ENCODE measurements at regions not wholly inside any gene's neighbourhood (a gene's known extent, or its start where the extent isn't known, plus 50 kb on each side); places are given as distances from the start of the nearest gene placed in this dataset.
A peak's percentile ranks its signal among the peaks of the same experiment; 100 is the strongest.

DNA sequence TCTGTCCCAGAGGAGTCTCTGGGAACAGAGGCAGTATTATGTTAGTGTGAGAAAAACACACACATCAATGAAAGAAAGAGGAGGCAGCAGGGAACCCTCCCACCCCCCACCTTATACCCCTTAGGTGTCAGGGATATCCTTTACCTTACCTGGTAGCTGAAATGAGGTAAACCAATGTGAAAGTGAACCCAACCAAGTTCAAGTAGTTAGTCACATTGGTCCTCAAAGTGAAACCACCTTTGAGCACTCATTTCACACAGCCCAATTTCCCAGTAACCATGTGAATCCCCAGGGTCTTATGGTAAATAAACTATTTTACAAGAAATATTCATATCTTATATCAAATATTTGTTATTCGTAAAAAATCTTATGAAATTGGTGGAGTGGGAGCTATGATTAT is 377.8 kb downstream of the LRATD1 start:
- Histone ChIP-seq H3K9me3 (no peaks in the 10 kb centered on the region), H3K27ac (peak overlapping the region; percentile 47), H3K36me3 (no peaks in the 10 kb centered on the region), H3K4me1 (ENCODE audit: control insufficient read depth in 1 of 2, insufficient read depth in 1 of 2, low read depth in 1 of 2, low read length in 1 of 2) (peaks cover 12 to 15% of the 10 kb centered on the region in 2 experiments), H3K27me3 (no peaks in the 10 kb centered on the region), H3K4me3 (ENCODE audit: low read depth in 1 of 2, low read length in 1 of 2) (no peak overlapping the region)
- TF ChIP-seq, protein P1, sequence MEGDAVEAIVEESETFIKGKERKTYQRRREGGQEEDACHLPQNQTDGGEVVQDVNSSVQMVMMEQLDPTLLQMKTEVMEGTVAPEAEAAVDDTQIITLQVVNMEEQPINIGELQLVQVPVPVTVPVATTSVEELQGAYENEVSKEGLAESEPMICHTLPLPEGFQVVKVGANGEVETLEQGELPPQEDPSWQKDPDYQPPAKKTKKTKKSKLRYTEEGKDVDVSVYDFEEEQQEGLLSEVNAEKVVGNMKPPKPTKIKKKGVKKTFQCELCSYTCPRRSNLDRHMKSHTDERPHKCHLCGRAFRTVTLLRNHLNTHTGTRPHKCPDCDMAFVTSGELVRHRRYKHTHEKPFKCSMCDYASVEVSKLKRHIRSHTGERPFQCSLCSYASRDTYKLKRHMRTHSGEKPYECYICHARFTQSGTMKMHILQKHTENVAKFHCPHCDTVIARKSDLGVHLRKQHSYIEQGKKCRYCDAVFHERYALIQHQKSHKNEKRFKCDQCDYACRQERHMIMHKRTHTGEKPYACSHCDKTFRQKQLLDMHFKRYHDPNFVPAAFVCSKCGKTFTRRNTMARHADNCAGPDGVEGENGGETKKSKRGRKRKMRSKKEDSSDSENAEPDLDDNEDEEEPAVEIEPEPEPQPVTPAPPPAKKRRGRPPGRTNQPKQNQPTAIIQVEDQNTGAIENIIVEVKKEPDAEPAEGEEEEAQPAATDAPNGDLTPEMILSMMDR (IDR thresholded peaks at IDR 0.05): no peak

- H3K27me3 ChIP-seq: peaks cover 9% of the 10 kb centered on the region
- H3K9me3 ChIP-seq: no peaks in the 10 kb centered on the region
- H3K4me1 ChIP-seq (ENCODE audit: control insufficient read depth in 1 of 2, insufficient read depth in 1 of 2, low read depth in 1 of 2, low read length in 1 of 2): no peaks in the 10 kb centered on the region
- H3K4me3 ChIP-seq (ENCODE audit: low read depth in 1 of 2, low read length in 1 of 2): no peak overlapping the region
- no peaks in the 10 kb centered on the region for H3K36me3 ChIP-seq
- H3K27ac ChIP-seq: no peak overlapping the region
- TF ChIP-seq, protein P1 (IDR thresholded peaks at IDR 0.05): no peak
Observed at GRCh38 chr2:15018814-15019213, 386.3 kb downstream of the LRATD1 start.

GRCh38 chr2:15023221-15023620 is 390.7 kb downstream of the LRATD1 start:
- Histone ChIP-seq H3K9me3 (no peaks in the 10 kb centered on the region), H3K4me3 (ENCODE audit: low read depth in 1 of 2, low read length in 1 of 2) (no peak overlapping the region), H3K36me3 (no peaks in the 10 kb centered on the region), H3K27ac (no peak overlapping the region), H3K27me3 (peaks cover 9% of the 10 kb centered on the region), H3K4me1 (ENCODE audit: control insufficient read depth in 1 of 2, insufficient read depth in 1 of 2, low read depth in 1 of 2, low read length in 1 of 2) (no peaks in the 10 kb centered on the region)
- TF ChIP-seq, protein P1 (IDR thresholded peaks at IDR 0.05): no peak

DNA sequence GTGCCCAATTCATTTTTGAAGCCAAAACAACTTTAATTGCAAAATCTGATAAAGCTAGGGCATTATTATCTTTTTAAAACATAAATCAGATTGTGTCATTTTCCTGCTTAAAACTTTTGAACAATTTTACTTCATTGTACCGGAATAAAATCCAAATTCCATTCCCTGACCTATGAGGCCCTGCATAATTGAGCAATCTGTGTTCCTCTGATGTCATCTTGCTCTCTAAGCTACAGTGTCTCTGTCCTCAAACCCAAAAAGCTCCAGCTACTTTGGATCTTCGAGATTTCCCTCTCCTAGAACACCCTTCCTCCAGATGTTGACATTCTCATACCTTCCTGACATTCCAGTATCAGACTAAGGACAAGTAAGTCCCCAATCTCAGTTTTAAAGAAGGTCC is 395.9 kb downstream of the LRATD1 start:
- H3K36me3 ChIP-seq: no peaks in the 10 kb centered on the region
- no peaks in the 10 kb centered on the region for H3K9me3 ChIP-seq
- TF ChIP-seq, protein P1 (IDR thresholded peaks at IDR 0.05): no peak
- H3K27ac ChIP-seq: no peak overlapping the region
- peaks cover 16 to 18% of the 10 kb centered on the region in 2 experiments for H3K4me1 ChIP-seq (ENCODE audit: control insufficient read depth in 1 of 2, insufficient read depth in 1 of 2, low read depth in 1 of 2, low read length in 1 of 2)
- H3K4me3 ChIP-seq (ENCODE audit: low read depth in 1 of 2, low read length in 1 of 2): no peak overlapping the region
- H3K27me3 ChIP-seq: no peaks in the 10 kb centered on the region

GRCh38 chr2:15031745-15032240 is 399.3 kb downstream of the LRATD1 start:
- TF ChIP-seq, protein P1 (IDR thresholded peaks at IDR 0.05): no peak
- H3K36me3 ChIP-seq: no peaks in the 10 kb centered on the region
- no peak overlapping the region for H3K4me3 ChIP-seq (ENCODE audit: low read depth in 1 of 2, low read length in 1 of 2)
- H3K4me1 ChIP-seq (ENCODE audit: control insufficient read depth in 1 of 2, insufficient read depth in 1 of 2, low read depth in 1 of 2, low read length in 1 of 2): peaks cover 16 to 18% of the 10 kb centered on the region in 2 experiments
- H3K9me3 ChIP-seq: no peaks in the 10 kb centered on the region
- no peaks in the 10 kb centered on the region for H3K27me3 ChIP-seq
- H3K27ac ChIP-seq: no peak overlapping the region

DNA sequence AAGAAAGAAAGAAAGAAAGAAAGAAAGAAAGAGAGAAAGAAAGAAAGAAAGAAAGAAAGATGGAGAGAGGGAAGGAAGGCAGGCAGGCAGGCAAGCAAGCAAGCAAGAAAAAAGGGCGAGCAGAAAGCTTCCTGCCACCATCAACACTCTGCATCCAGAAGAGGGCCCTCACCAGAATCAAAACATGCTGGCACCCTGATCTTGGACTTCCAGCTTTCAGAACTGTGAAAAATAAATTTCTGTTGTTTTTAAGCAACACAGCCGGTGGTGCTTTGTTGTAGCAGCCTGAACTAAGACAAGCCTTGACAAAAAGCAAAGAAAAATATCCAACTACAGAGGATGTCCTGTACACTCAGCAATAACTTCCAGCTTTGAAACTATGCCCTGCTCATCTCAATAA is 401.7 kb downstream of the LRATD1 start:
- no peak overlapping the region for H3K4me3 ChIP-seq (ENCODE audit: low read depth in 1 of 2, low read length in 1 of 2)
- TF ChIP-seq, protein P1 (IDR thresholded peaks at IDR 0.05): no peak
- peaks cover 16 to 18% of the 10 kb centered on the region in 2 experiments for H3K4me1 ChIP-seq (ENCODE audit: control insufficient read depth in 1 of 2, insufficient read depth in 1 of 2, low read depth in 1 of 2, low read length in 1 of 2)
- no peaks in the 10 kb centered on the region for H3K27me3 ChIP-seq
- H3K27ac ChIP-seq: no peak overlapping the region
- H3K9me3 ChIP-seq: no peaks in the 10 kb centered on the region
- H3K36me3 ChIP-seq: no peaks in the 10 kb centered on the region
